ENCODE measurements at regions not wholly inside any gene's neighbourhood (a gene's known extent, or its start where the extent isn't known, plus 50 kb on each side); places are given as distances from the start of the nearest gene placed in this dataset.

DNA sequence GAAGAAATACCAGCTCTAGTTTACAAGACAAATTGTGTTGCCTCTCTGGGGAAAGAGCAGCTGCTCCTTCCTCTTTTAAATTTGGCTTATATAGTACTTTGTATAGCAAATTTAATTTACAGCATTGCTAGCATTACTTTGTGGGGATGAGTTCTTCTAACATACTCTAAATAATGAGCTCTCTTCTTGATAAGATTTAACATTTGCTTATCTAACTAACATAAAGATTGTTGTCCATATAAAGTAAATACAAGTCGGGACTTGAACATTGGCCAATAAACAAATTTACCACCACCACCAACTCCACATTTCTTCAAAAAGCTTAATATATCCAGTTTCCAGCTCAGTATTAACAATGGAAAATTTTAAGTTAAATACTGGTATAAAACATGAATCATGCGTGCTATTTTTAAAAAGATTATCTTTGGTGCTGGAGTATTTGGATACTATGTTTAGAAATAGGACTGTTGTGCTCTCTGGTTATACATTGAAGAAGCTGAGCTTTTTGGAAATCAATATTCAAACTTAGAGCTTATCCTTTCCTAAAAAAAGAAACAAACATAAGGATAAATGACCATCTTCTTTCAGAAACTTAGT, 1146.9 kb upstream of the GJE1 start:
- no peaks in the 10 kb centered on the region for H3K36me3 ChIP-seq (replicated peaks in 1 of 2)
- no peak overlapping the region for H3K4me3 ChIP-seq
- no peaks in the 10 kb centered on the region for H3K9me3 ChIP-seq (replicated peaks in 1 of 3)
- intact Hi-C loops (cut with DNase I): no loop called here
- TF ChIP-seq, protein P1, sequence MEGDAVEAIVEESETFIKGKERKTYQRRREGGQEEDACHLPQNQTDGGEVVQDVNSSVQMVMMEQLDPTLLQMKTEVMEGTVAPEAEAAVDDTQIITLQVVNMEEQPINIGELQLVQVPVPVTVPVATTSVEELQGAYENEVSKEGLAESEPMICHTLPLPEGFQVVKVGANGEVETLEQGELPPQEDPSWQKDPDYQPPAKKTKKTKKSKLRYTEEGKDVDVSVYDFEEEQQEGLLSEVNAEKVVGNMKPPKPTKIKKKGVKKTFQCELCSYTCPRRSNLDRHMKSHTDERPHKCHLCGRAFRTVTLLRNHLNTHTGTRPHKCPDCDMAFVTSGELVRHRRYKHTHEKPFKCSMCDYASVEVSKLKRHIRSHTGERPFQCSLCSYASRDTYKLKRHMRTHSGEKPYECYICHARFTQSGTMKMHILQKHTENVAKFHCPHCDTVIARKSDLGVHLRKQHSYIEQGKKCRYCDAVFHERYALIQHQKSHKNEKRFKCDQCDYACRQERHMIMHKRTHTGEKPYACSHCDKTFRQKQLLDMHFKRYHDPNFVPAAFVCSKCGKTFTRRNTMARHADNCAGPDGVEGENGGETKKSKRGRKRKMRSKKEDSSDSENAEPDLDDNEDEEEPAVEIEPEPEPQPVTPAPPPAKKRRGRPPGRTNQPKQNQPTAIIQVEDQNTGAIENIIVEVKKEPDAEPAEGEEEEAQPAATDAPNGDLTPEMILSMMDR (IDR thresholded peaks at IDR 0.05): no peak
- no peak for TF ChIP-seq POLR2A (IDR thresholded peaks at IDR 0.05)
- WGBS, 4 donors: 69 to 82% (median 77%) methylated on average over 2 of the region's 2 CpGs
- no peaks in the 10 kb centered on the region for H3K4me1 ChIP-seq (replicated peaks in 1 of 2)
- no peaks in the 10 kb centered on the region for H3K27me3 ChIP-seq
- no peak for DNase-seq
- H3K27ac ChIP-seq: no peak overlapping the region

GRCh38 chr6:140980265-140980887, 1152.3 kb upstream of the GJE1 start:
- no peak overlapping the region for H3K4me3 ChIP-seq
- H3K9me3 ChIP-seq (replicated peaks in 1 of 3): no peaks in the 10 kb centered on the region
- H3K36me3 ChIP-seq (replicated peaks in 1 of 2): no peaks in the 10 kb centered on the region
- DNase-seq: no peak
- intact Hi-C loops (cut with DNase I): no loop called here
- no peaks in the 10 kb centered on the region for H3K27me3 ChIP-seq
- 71 to 80% (median 74%) methylated on average over 6 of the region's 6 CpGs for WGBS, 4 donors
- TF ChIP-seq, protein P1 (IDR thresholded peaks at IDR 0.05): no peak
- TF ChIP-seq POLR2A (IDR thresholded peaks at IDR 0.05): no peak
- no peaks in the 10 kb centered on the region for H3K4me1 ChIP-seq (replicated peaks in 1 of 2)
- H3K27ac ChIP-seq: no peak overlapping the region

DNA sequence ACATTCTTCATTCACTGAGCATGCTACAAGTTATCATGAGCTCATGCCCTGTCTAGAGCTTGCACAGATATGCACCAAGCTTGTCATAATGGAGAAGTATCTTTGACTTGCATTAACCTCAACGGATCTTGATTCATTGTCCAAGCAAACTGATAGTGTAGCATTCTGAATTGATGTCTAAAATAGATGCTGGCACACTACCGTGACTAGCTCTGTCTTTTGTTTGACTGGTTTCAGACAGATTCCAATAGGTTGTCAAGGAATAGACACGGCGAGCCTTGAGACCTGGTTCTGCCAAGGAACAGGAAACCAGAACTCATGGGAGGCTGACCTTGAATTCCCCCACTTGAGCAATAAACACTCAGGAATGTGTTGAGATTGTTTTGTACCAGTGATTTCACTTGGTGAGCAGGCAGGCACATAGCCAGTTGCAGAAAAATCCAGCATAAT, 1153.1 kb upstream of the GJE1 start:
- H3K36me3 ChIP-seq (replicated peaks in 1 of 2): no peaks in the 10 kb centered on the region
- H3K4me3 ChIP-seq: no peak overlapping the region
- peak in 5 of 7 donors; percentile 16 to 54 (median 29) for DNase-seq
- H3K27me3 ChIP-seq: no peaks in the 10 kb centered on the region
- intact Hi-C loops (cut with DNase I): no loop called here
- no peaks in the 10 kb centered on the region for H3K9me3 ChIP-seq (replicated peaks in 1 of 3)
- H3K4me1 ChIP-seq (replicated peaks in 1 of 2): no peaks in the 10 kb centered on the region
- WGBS, 4 donors: 29 to 65% (median 65%) methylated on average over 4 of the region's 4 CpGs
- no peak for TF ChIP-seq POLR2A (IDR thresholded peaks at IDR 0.05)
- TF ChIP-seq, protein P1 (IDR thresholded peaks at IDR 0.05): no peak
- H3K27ac ChIP-seq: peak overlapping the region in 1 of 5 donors; percentile 52

GRCh38 chr6:140977403-140977802, 1155.3 kb upstream of the GJE1 start:
- 58 to 63% (median 59%) methylated on average over 2 of the region's 2 CpGs for WGBS, 4 donors
- H3K36me3 ChIP-seq (replicated peaks in 1 of 2): no peaks in the 10 kb centered on the region
- no peak for TF ChIP-seq POLR2A (IDR thresholded peaks at IDR 0.05)
- TF ChIP-seq, protein P1 (IDR thresholded peaks at IDR 0.05): no peak
- no peaks in the 10 kb centered on the region for H3K27me3 ChIP-seq
- no peak for DNase-seq
- H3K4me1 ChIP-seq (replicated peaks in 1 of 2): no peaks in the 10 kb centered on the region
- no peak overlapping the region for H3K4me3 ChIP-seq
- intact Hi-C loops (cut with DNase I): no loop called here
- H3K27ac ChIP-seq: no peak overlapping the region
- H3K9me3 ChIP-seq (replicated peaks in 1 of 3): no peaks in the 10 kb centered on the region
